AG09309 (cell line): ENCODE measurements at regions not wholly inside any gene's neighbourhood (a gene's known extent, or its start where the extent isn't known, plus 50 kb on each side); places are given as distances from the start of the nearest gene placed in this dataset.

Source experiments
- DNase-seq: peaks from one replicate; pipeline ENCODE4 v3.0.0-alpha.2; 2010; ENCODE audit warnings: low read depth
- H3K4me3 ChIP-seq: 2 replicates; pipeline ENCODE4 v1.5.1; 2011; ENCODE audit warnings: mild to moderate bottlenecking, low read depth, low read length, moderate library complexity; ENCODE audit not compliant: control insufficient read depth
- CTCF ChIP-seq: IDR thresholded peaks from 2 replicates; pipeline ENCODE4 v1.5.1; 2011; ENCODE audit warnings: mild to moderate bottlenecking, low read depth, low read length, inconsistent platforms; ENCODE audit not compliant: insufficient read depth, control insufficient read depth; ENCODE audit errors: missing control alignments

GRCh38 chr9:27991221-27991620 lies 417.9 kb upstream of the C9orf72 start:
- no peak overlapping the region for H3K4me3 ChIP-seq
- no peak for TF ChIP-seq CTCF
- no peak for DNase-seq

GRCh38 chr9:28001096-28001495 lies 427.8 kb upstream of the C9orf72 start:
- no peak overlapping the region for H3K4me3 ChIP-seq
- no peak for DNase-seq
- no peak for TF ChIP-seq CTCF

GRCh38 chr9:28004900-28005299 lies 431.6 kb upstream of the C9orf72 start:
- no peak for DNase-seq
- TF ChIP-seq CTCF, result no peak
- H3K4me3 ChIP-seq, result no peak overlapping the region

- no peak for DNase-seq
- TF ChIP-seq CTCF, result no peak
- no peak overlapping the region for H3K4me3 ChIP-seq
Observed at GRCh38 chr9:28005779-28006178, 432.5 kb upstream of the C9orf72 start.

GRCh38 chr9:28007097-28007817 lies 434.0 kb upstream of the C9orf72 start:
- no peak for TF ChIP-seq CTCF
- no peak overlapping the region for H3K4me3 ChIP-seq
- no peak for DNase-seq

- H3K4me3 ChIP-seq, result no peak overlapping the region
- TF ChIP-seq CTCF, result no peak
- DNase-seq, result no peak
Observed at GRCh38 chr9:28014212-28014611, 440.9 kb upstream of the C9orf72 start.
